ENCODE measurements at regions not wholly inside any gene's neighbourhood (a gene's known extent, or its start where the extent isn't known, plus 50 kb on each side); places are given as distances from the start of the nearest gene placed in this dataset.

DNA sequence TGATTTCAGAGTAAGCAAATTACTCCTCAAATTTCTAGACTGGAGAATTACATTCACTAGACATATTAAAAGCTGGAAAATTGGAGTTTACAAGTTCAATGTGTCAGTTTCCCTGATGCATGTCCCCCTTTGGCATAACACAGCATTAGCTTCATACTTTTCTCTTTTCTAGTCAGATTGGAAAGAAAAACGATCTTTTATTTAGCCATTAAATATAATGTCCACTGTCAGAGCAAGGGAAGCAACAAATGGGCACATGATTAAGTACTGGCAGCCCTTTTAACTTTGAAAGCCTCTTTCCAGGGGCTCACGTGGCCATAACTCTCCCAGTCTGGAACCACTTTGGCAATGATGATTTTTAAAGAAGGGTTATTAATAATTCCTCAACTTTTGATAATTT is 203.3 kb downstream of the KCNN2 start:
- no peaks in the 10 kb centered on the region for H4K20me1 ChIP-seq (replicated peaks; ENCODE audit: control insufficient read depth, insufficient read depth, low read length)
- no peak overlapping the region for H3K27ac ChIP-seq (ENCODE audit: extremely low read depth, low read depth, low read length)
- H2AFZ ChIP-seq (ENCODE audit: low read depth, low read length): no peak overlapping the region
- no peak overlapping the region for H3K4me2 ChIP-seq (ENCODE audit: insufficient read depth, low read length)
- in situ Hi-C loops (cut with MboI) (no loop called here), intact Hi-C loops (cut with micrococcal nuclease) (no loop called here)
- no peaks in the 10 kb centered on the region for H3K4me1 ChIP-seq (replicated peaks in 1 of 2; ENCODE audit: control insufficient read depth in 2 of 2, insufficient read depth in 2 of 2, low read length in 2 of 2)
- no peaks in the 10 kb centered on the region for H3K27me3 ChIP-seq (ENCODE audit: control insufficient read depth in 2 of 2, insufficient read depth in 2 of 2, low read length in 2 of 2)
- no peaks in the 10 kb centered on the region for H3K9me1 ChIP-seq (ENCODE audit: control insufficient read depth, insufficient read depth, low read length)
- 3% methylated on average over 2 of the region's 2 CpGs for WGBS (ENCODE audit: insufficient coverage, low coverage, missing lambda C conversion rate)
- no peaks in the 10 kb centered on the region for H3K36me3 ChIP-seq (ENCODE audit: control insufficient read depth, insufficient read depth, low read length)
- TF ChIP-seq POLR2A (conservative IDR thresholded peaks at IDR 0.05) (no peak), RFX1 (IDR thresholded peaks at IDR 0.05) (no peak), ZNF174 (CRISPR knock-in tag; IDR thresholded peaks at IDR 0.05) (no peak), SMARCE1 (IDR thresholded peaks at IDR 0.05) (no peak), ZNF695 (CRISPR knock-in tag; IDR thresholded peaks at IDR 0.05) (no peak), SPI1 (IDR thresholded peaks at IDR 0.05; ENCODE audit: borderline replicate concordance, low read depth, low read length) (no peak), GTF2F1 (IDR thresholded peaks at IDR 0.05; ENCODE audit: low read depth, low read length) (no peak), CEBPG (CRISPR knock-in tag; IDR thresholded peaks at IDR 0.05) (no peak), CEBPG (tag; conservative IDR thresholded peaks at IDR 0.05 in 1 of 2, IDR thresholded peaks at IDR 0.05 in 1 of 2) (no peak), ZEB2 (IDR thresholded peaks at IDR 0.05) (no peak), MBD2 (IDR thresholded peaks at IDR 0.05; ENCODE audit: borderline replicate concordance, low read depth) (no peak), CBX1 (IDR thresholded peaks at IDR 0.05; ENCODE audit: low read depth) (no peak), ZNF175 (CRISPR knock-in tag; IDR thresholded peaks at IDR 0.05; ENCODE audit: low read depth) (no peak)
- TF ChIP-seq, protein P1, sequence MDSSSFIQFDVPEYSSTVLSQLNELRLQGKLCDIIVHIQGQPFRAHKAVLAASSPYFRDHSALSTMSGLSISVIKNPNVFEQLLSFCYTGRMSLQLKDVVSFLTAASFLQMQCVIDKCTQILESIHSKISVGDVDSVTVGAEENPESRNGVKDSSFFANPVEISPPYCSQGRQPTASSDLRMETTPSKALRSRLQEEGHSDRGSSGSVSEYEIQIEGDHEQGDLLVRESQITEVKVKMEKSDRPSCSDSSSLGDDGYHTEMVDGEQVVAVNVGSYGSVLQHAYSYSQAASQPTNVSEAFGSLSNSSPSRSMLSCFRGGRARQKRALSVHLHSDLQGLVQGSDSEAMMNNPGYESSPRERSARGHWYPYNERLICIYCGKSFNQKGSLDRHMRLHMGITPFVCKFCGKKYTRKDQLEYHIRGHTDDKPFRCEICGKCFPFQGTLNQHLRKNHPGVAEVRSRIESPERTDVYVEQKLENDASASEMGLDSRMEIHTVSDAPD (CRISPR knock-in tag; IDR thresholded peaks at IDR 0.05): no peak
- DNase-seq (ENCODE audit: extremely low read depth in 1 of 4, low spot score in 3 of 4) (no peak), ATAC-seq (no peak), FAIRE-seq (no peak)
- no peaks in the 10 kb centered on the region for H3K79me2 ChIP-seq (ENCODE audit: control insufficient read depth, insufficient read depth, low read length)
- CTCF ChIA-PET (ENCODE audit: low intra/inter-chr PET ratio): no interaction called here
- H3K4me3 ChIP-seq: no peak overlapping the region
- H3K9ac ChIP-seq (ENCODE audit: insufficient read depth in 1 of 2, low read depth in 2 of 2, low read length in 2 of 2): no peak overlapping the region
- POLR2A ChIA-PET: no interaction called here
- H3K9me3 ChIP-seq (replicated peaks; ENCODE audit: control insufficient read depth, insufficient read depth, low read depth, low read length): no peaks in the 10 kb centered on the region
- no TSS peak for BruUV-seq (replicated peaks)

All from K562 (cell line).